Astrocyte (in vitro differentiated cells and primary cell): ENCODE measurements at regions not wholly inside any gene's neighbourhood (a gene's known extent, or its start where the extent isn't known, plus 50 kb on each side); places are given as distances from the start of the nearest gene placed in this dataset.

ENCODE experiments used
- CTCF ChIP-seq: IDR thresholded peaks from 2 replicates; pipeline ENCODE4 v1.5.1; 2011; ENCODE audit warnings: low read depth, mild to moderate bottlenecking, inconsistent platforms, low read length, moderate library complexity; ENCODE audit not compliant: insufficient read depth
- EZH2 ChIP-seq: IDR thresholded peaks from 2 replicates; pipeline ENCODE4 v1.6.1; 2012; ENCODE audit warnings: mild to moderate bottlenecking, low read length, inconsistent platforms; ENCODE audit not compliant: insufficient read depth

- TF ChIP-seq CTCF = no peak
- TF ChIP-seq EZH2 = no peak
Measured at GRCh38 chr17:72342061-72342460, 221.2 kb downstream of the SOX9 start.
